Vagina (tissue), 2 donors: ENCODE measurements at regions not wholly inside any gene's neighbourhood (a gene's known extent, or its start where the extent isn't known, plus 50 kb on each side); places are given as distances from the start of the nearest gene placed in this dataset.

Experiments
- DNase-seq, 2 donors: peaks; one replicate each; pipeline ENCODE4 v3.0.0-alpha.2; 2017; ENCODE audit errors: extremely low spot score in 2 of 2
- H3K27ac ChIP-seq: fragments of 200-600 bp; sonication (generic); one replicate; pipeline ENCODE4 v1.5.1; 2019
- H3K27me3 ChIP-seq: fragments of 200-600 bp; sonication (generic); one replicate; pipeline ENCODE4 v1.5.1; 2019
- H3K36me3 ChIP-seq, 2 donors: fragments of 200-600 bp; sonication (generic); one replicate each; pipeline ENCODE4 v1.5.1; 2017 to 2019
- H3K4me1 ChIP-seq: fragments of 200-600 bp; sonication (generic); one replicate; pipeline ENCODE4 v1.5.1; 2019
- H3K4me3 ChIP-seq, 2 donors: fragments of 200-600 bp; sonication (generic); 1 replicate in 1 of 2; 2 replicates in 1 of 2; pipeline ENCODE4 v1.5.1; 2016 to 2019
- H3K9me3 ChIP-seq: fragments of 200-600 bp; sonication (generic); one replicate; pipeline ENCODE4 v1.5.1; 2019
- POLR2A ChIP-seq, 2 donors: fragments of 450-650 bp; IDR thresholded peaks; one replicate each; pipeline ENCODE4 v1.6.1; 2017; ENCODE audit warnings: antibody characterized with exemption in 2 of 2, mild to moderate bottlenecking in 2 of 2, moderate library complexity in 2 of 2
- POLR2AphosphoS5 ChIP-seq, 2 donors: sonication (generic); formaldehyde crosslinking; IDR thresholded peaks; one replicate each; pipeline ENCODE4 v1.9.0; 2017; ENCODE audit warnings: antibody characterized with exemption in 2 of 2, mild to moderate bottlenecking in 2 of 2, low read depth in 1 of 2; ENCODE audit not compliant: insufficient read depth in 1 of 2
- intact Hi-C: fragments of 100-400 bp; cut with DNase I; formaldehyde crosslinking; loops from one replicate; pipeline ENCODE4 v1.15.1; 2023
- TF ChIP-seq, protein P1 (sequence below), 3 experiments: fragments of 450-650 bp in 2 of 3; fragments of 200-600 bp in 1 of 3; sonication (generic) in 1 of 3; IDR thresholded peaks; one replicate each; pipeline ENCODE4 v1.5.1; 2017 to 2019; ENCODE audit warnings: antibody characterized with exemption in 3 of 3, mild to moderate bottlenecking in 2 of 3, moderate library complexity in 2 of 3

DNA sequence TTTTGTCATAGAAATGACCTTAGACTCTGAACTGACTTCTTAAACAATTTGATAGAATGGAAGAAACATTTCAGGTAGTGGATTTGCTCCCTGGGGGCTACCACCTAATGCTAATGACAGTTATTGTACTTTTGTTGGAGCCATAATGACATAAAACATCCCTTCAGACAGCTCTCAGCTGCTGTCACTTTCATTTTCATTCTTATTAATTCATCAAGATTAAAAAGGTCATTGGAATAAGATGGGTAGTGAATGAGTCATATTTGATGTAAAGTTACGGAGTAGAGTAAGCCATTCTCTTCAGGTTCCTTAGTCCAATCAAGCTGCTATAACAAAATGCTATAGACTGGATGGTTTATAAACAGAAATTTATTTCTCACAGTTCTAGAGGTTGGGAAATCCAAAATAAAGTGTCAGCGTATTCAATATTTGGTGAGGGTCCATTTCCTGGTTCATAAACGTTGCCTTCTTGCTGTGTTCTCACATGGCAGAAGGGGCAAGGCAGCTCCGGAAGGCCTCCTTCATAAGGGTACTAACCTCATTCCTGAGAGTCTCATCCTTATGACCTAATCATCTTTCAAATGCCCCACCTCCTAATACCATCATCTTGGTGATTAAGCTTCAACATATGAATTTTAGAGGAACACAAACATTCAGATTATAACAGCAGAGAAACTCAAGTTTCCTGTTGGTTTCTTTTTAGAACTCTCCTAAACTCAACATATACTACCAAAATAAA is 268.5 kb downstream of the ARAP2 start:
- TF ChIP-seq POLR2A (IDR thresholded peaks at IDR 0.05) (no peak), POLR2AphosphoS5 (IDR thresholded peaks at IDR 0.05; ENCODE audit: insufficient read depth in 1 of 2, low read depth in 1 of 2) (no peak)
- TF ChIP-seq, protein P1, sequence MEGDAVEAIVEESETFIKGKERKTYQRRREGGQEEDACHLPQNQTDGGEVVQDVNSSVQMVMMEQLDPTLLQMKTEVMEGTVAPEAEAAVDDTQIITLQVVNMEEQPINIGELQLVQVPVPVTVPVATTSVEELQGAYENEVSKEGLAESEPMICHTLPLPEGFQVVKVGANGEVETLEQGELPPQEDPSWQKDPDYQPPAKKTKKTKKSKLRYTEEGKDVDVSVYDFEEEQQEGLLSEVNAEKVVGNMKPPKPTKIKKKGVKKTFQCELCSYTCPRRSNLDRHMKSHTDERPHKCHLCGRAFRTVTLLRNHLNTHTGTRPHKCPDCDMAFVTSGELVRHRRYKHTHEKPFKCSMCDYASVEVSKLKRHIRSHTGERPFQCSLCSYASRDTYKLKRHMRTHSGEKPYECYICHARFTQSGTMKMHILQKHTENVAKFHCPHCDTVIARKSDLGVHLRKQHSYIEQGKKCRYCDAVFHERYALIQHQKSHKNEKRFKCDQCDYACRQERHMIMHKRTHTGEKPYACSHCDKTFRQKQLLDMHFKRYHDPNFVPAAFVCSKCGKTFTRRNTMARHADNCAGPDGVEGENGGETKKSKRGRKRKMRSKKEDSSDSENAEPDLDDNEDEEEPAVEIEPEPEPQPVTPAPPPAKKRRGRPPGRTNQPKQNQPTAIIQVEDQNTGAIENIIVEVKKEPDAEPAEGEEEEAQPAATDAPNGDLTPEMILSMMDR (IDR thresholded peaks at IDR 0.05) = no peak
- H3K4me3 ChIP-seq = no peak overlapping the region
- no peaks in the 10 kb centered on the region for H3K9me3 ChIP-seq
- no peaks in the 10 kb centered on the region for H3K27me3 ChIP-seq
- no peak overlapping the region for H3K27ac ChIP-seq
- intact Hi-C loops = no loop called here
- H3K4me1 ChIP-seq = no peaks in the 10 kb centered on the region
- DNase-seq = no peak
- no peaks in the 10 kb centered on the region for H3K36me3 ChIP-seq

DNA sequence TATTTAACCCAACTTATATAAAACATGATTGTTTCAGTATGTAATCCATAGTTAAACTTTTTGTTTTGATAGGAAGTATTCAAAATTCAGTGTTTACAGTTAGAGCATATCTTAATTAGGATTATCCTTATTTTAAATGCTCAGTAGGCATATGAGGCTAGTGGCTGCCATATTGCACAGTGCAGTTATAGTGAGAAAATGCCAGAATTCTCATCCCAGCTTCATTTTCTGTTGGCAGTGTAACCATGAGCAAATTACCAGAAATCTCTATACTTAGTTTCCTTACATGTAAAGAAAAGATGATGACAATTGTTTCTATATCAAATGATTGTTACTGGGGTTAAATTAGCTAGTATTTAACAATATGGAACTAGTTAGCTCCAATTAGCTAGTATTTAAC is 265.8 kb downstream of the ARAP2 start:
- no peak for DNase-seq
- Histone ChIP-seq H3K36me3 (no peaks in the 10 kb centered on the region), H3K27ac (no peak overlapping the region), H3K4me1 (no peaks in the 10 kb centered on the region), H3K27me3 (no peaks in the 10 kb centered on the region), H3K9me3 (no peaks in the 10 kb centered on the region), H3K4me3 (no peak overlapping the region)
- intact Hi-C loops = no loop called here
- no peak for TF ChIP-seq POLR2AphosphoS5 (IDR thresholded peaks at IDR 0.05; ENCODE audit: insufficient read depth in 1 of 2, low read depth in 1 of 2)
- TF ChIP-seq, protein P1 (IDR thresholded peaks at IDR 0.05) = no peak
- TF ChIP-seq POLR2A (IDR thresholded peaks at IDR 0.05) = no peak

DNA sequence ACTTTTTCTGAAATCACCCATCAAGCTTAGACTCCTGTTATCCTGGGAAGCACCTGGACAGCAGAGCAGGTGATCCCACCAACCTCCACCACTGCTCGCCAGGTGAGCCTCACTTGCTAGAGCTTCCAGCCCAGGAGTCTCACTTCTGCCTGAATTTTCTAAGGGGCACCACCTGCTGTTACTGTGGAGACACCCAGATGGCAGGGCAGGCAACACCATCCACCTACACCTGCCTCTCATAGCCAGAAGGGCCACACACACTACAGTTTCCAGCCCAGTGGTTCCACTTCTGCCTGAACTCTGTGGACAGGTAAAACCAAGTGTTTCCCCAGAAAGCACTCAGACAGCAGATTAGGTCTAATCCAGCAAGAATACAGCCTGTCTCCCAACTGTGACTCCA is 262.0 kb downstream of the ARAP2 start:
- Histone ChIP-seq H3K9me3 (no peaks in the 10 kb centered on the region), H3K4me1 (no peaks in the 10 kb centered on the region), H3K27ac (no peak overlapping the region), H3K27me3 (no peaks in the 10 kb centered on the region), H3K4me3 (no peak overlapping the region), H3K36me3 (no peaks in the 10 kb centered on the region)
- DNase-seq = no peak
- TF ChIP-seq POLR2AphosphoS5 (IDR thresholded peaks at IDR 0.05; ENCODE audit: insufficient read depth in 1 of 2, low read depth in 1 of 2) = no peak
- TF ChIP-seq, protein P1 (IDR thresholded peaks at IDR 0.05) = no peak
- intact Hi-C loops = no loop called here

DNA sequence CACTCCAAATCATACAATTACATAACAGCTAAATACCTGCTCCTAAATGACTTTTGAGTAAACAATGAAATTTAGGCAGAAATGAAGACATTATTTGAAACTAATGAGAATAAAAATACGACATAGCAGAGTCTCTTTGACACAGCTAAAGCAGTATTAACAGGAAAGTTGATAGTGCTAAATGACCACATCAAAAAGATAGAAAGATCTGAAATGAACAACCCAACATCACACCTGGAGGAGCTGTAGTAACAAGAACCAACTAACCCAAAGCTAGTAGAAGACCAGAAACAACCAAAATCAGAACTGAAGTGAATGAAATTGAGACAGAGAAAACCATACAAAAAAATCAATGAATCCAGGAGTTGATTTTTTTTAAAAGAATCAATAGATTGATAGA is 257.8 kb downstream of the ARAP2 start:
- Histone ChIP-seq H3K4me1 (no peaks in the 10 kb centered on the region), H3K9me3 (no peaks in the 10 kb centered on the region), H3K27ac (no peak overlapping the region), H3K27me3 (no peaks in the 10 kb centered on the region), H3K4me3 (no peak overlapping the region), H3K36me3 (no peaks in the 10 kb centered on the region)
- TF ChIP-seq, protein P1 (IDR thresholded peaks at IDR 0.05) = no peak
- no peak for TF ChIP-seq POLR2AphosphoS5 (IDR thresholded peaks at IDR 0.05; ENCODE audit: insufficient read depth in 1 of 2, low read depth in 1 of 2)
- TF ChIP-seq POLR2A (IDR thresholded peaks at IDR 0.05) = no peak
- intact Hi-C loops = no loop called here
- DNase-seq = no peak

DNA sequence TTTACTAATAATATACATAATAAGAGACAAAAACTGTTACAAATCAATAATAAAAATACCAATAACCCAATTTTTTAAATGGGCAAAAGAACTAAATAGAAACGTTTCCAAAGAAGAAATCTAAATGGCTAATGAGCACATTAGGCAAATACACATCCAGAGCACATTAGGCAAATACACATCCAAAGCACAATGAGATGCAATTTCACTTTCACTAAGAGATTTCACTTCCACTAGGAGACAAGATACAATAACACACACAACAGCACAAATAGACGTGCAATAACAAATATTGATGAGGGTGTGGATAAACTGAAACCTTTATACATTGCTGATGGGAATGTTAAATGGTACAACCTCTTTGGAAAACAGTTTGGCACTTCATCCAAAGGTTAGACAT is 250.7 kb downstream of the ARAP2 start:
- no peak for DNase-seq
- no peak overlapping the region for H3K27ac ChIP-seq
- no peaks in the 10 kb centered on the region for H3K36me3 ChIP-seq
- intact Hi-C loops = no loop called here
- TF ChIP-seq POLR2AphosphoS5 (IDR thresholded peaks at IDR 0.05; ENCODE audit: insufficient read depth in 1 of 2, low read depth in 1 of 2) (no peak), POLR2A (IDR thresholded peaks at IDR 0.05) (no peak)
- TF ChIP-seq, protein P1 (IDR thresholded peaks at IDR 0.05) = no peak
- no peak overlapping the region for H3K4me3 ChIP-seq
- no peaks in the 10 kb centered on the region for H3K4me1 ChIP-seq
- H3K27me3 ChIP-seq = no peaks in the 10 kb centered on the region
- H3K9me3 ChIP-seq = no peaks in the 10 kb centered on the region
